Head of caudate nucleus (tissue), 42 donors: ENCODE measurements at regions not wholly inside any gene's neighbourhood (a gene's known extent, or its start where the extent isn't known, plus 50 kb on each side); places are given as distances from the start of the nearest gene placed in this dataset.
A peak's percentile ranks its signal among the peaks of the same experiment; 100 is the strongest.
"Not testable (repeated sequence)": the region's sequence is repeated elsewhere in the genome, so short reads cannot be mapped to it uniquely, and the experiment has no call there.

Experiments used
- DNase-seq, 42 donors: peaks; one replicate each; pipeline versions ENCODE4 v3.0.0 to v3.0.0-alpha.2; 2020 to 2021; ENCODE audit warnings: mixed read lengths in 7 of 42
- intact Hi-C: fragments of 100-400 bp; cut with DNase I; formaldehyde crosslinking; loops from one replicate; pipeline ENCODE4 v1.15.0; 2022

DNA sequence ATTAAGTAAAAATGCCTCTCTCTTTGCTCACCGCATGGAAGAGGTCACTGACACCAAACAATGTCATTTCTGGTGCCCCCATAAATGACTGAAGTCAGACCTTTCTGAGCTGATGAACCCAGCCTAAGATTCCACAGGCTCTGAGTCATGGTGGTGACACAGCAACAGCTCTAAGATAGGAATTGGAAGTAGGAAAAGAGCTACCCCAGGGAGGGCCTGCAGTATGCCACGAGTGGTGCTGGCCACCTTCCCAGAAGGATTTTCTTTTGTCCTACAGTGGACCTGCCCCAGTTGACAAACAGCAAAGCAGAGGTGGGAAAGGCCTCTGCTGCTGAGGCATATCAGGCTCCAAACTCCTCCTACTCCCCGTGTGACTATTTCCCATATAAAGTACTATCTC is 208.1 kb downstream of the MINAR1 start:
- intact Hi-C loops, result no loop called here
- no peak for DNase-seq

DNA sequence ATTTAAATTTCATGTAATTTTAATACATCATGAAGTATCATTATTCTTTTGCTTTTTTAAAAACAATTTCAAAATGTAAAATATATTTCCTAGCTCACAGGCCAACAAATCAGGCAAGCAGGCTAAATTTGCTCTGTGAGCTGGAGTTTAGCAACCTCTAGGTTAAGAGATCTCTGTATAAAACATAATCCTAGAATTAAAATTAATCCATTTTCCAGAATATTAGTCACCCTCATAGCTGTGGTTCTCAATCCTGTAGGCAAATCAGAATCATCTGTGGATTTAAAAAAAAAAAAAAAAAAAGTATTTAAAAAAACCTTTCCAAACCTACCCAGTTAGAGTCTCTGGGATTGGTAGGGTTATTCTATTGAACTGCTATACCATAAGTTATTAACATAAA is 209.7 kb downstream of the MINAR1 start:
- intact Hi-C loops, result no loop called here
- no peak for DNase-seq

DNA sequence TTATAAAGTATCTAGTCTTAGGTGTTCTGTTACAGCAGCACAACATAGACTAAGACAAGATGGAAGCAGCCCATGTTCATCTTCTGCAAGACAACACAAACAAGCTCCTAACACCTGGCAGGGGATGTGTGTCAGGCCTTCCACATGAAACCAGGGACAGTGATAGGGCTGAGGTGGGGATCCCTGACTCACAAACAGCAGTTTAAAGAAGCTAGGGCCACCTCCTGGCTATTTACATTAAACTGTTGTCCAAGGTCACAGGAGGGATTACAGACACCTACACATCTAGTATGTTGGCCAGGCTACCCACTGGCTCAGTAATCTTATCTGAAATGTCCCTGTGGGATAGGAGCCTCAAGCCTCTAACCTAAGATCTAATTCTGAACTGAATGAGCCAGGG is 211.3 kb downstream of the MINAR1 start:
- intact Hi-C loops, result no loop called here
- DNase-seq, result no peak

DNA sequence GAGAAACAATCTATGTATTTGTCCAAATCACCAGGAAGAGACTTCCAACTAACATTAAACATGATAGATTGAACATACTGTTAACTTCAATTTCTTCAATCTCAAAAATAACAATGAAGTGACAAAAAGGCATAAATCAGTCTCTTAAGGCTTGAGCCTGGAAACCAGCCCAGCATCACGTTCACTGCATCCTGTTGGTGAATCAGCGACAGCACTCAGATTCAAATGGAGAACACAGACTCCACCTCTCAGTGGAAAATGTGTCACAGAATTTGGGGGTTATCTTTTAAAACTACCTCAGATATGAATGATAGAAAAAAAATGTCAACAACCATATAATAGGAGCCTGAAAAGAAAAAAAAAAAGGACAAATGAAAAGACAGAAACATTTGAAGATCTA is 212.0 kb downstream of the MINAR1 start:
- no peak for DNase-seq
- intact Hi-C loops, result no loop called here

DNA sequence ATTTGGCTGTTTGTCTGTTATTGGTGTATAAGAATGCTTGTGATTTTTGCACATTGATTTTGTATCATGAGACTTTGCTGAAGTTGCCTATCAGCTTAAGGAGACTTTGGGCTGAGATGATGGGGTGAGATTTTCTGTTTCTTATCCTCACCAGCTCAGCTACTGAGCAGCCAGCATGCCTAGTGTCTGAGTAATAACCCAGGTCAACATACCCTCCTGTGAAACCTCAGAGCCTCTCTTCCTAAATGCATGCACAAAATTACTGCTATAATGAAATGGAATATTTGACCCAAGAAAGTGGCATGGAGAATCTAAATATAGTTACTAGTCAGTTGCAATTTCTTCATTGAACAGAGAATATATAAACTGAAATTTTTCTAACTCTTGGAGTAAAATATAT is 220.8 kb downstream of the MINAR1 start:
- intact Hi-C loops, result not testable (repeated sequence)

DNA sequence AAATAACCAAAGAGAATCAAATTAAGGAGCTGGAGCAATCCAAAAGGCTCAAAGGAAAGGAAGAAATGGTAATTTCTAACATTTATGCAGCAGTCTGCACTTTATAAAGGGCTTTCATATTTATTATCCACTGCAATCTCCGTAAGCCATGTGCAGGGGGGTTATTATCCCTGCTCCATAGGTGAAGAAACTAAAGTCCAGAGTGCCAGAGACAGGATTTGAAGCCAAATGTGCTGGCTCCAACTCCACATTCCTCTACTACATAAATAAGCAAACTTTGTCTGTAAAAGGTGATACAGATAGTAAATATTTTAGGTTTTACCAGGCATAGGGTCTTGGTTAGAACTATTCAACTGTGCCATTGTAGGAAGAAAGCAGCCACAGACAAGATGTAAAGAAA is 221.4 kb downstream of the MINAR1 start:
- no peak for DNase-seq
- intact Hi-C loops, result no loop called here

More for the DNA sequence above, 220.8 kb downstream of the MINAR1 start:
- not testable (repeated sequence) for DNase-seq

DNA sequence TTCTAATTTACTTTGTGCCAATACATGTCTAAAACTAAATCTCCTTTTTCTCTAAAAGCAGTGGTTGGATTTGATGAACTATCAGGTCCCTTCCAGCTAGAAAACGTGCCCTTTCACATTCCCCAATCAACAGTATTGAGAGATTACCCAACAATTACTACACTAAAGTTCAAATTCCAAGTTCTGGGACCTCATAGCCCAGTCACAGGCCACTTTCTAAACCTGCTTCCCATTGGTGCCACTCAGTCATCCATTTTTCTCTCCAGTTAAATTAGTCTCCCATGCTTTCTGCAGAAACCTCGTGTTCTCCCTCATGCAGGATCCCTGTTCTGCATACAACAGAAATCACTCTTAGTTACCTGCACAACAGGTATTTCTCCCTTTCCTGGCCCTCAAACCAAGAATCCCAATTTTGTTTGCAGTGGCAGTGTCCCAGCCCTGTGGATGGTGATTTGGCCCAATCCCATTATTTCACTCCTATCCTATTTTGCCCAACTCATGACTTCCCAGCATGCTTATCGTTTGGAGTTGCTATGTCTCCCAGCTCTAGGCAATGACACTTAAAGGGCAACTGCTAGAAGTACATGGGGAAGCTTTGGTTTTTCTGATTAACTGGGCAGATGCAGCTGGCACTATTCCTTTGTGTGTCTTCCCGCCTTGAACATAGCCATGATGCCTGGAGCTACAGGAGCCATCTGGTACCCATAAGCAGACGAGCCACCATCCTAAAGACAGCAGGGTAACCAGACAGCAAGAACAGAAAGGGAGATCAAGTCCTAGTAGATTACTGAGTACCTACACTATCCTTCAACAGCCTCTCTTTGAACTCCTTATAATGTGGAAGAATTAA is 224.2 kb downstream of the MINAR1 start:
- DNase-seq, result no peak
- intact Hi-C loops, result no loop called here

DNA sequence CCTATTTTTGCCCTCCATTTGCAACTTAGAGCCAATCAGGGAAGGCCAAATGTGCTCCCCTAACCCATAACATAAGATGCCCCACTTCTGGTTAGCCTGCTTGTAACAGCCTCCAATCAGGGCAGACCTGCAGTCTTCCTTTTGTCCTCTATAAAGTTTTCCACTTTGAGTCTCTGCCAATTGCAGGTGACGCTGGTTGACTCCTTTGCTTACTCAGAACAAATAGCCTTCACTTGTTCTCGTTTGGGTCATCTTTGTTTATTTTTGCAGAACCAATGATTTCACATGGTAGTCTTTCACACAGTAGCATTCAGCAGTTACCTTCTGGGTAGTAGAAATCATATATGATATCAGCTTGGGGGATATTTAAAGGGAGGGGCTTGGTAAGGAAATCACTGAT is 225.6 kb downstream of the MINAR1 start:
- intact Hi-C loops, result no loop called here
- DNase-seq, result no peak

DNA sequence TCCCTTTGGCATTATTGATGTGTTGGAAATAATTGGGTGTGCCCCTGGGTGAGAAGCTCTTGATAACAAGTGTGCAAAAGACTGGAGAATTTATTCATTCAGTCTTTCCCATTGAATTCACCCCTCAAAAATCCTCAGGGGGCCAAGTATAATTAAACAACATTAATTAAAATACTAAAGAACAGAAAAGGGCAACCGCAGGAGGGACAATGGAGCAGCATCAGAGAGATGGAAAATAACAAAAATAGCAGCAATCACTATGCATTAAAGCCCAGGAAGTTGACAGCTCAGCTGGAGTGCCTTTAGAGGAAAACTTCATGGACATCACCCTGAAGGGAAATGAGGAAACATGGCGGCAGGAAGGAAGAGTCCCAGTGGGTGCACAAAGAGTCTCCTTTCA is 227.6 kb downstream of the MINAR1 start:
- intact Hi-C loops, result no loop called here
- no peak for DNase-seq

DNA sequence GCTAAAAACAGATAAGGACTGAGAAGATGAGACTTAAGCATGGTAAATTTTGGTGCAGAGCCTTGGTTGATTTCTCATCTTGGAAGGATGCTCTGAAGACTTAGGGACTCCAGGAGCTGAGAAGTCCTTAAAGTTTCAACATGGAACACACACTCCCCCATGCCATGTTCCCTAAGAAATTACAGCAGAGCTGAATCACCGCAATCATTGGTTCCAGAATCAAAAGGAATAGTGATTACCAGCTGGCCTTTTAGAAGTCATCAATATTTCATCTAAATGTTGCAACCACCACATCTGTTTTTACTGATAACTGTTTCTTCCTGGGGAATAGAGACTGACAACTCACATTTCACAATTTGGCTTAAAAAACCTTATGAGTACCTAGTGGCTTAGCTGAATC is 229.3 kb downstream of the MINAR1 start:
- DNase-seq, result no peak
- intact Hi-C loops, result no loop called here

DNA sequence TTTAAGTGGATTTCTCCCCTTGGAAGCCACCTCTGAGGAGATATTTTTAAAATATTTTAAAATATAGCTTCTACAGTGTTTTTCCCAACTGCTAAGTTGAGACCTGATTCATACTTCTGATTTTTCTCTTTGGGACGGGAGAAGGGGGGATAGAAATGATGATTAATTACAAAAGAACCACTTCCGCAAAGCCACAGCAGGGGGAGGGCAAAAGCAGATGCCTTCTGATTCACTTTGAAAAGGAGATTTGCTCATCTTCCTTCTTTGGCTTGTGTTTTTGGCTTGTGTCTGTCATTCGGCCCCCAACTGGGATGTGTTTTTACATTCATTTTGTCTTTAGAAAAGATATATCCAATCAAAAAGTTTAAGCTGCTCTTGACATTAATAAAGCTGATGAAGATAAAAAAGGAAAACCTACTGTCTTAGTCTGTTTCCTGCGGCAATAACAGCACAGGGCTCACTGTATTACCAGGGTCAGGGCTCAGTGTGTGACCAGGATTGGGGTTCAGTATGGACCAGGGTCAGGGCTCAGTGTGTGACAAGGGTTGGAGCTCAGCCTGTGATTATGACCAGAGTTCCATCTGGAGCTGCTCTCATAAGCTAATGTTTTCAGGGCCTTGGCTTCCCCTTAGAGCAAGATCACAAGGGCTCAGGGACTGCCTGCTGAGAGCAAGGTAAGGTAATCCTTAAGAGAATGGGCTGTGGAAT is 223.2 kb downstream of the MTHFS start:
- no peak for DNase-seq
- intact Hi-C loops, result no loop called here

DNA sequence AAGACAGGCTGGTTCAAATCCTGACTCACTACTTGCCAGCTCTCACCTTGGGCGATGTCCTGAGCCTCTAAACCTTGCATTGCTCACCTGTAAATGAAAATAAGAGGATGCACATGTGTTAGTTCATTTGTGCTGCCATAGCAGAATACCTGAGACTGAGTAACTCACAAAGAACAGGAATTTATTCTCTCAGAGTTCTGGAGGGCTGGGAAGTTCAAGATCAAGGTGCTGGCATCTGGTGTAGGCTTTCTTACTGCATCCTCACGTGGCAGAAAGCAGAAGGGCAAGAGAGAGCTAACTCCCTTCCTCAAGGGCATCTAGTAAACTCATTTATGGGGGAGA is 222.7 kb downstream of the MTHFS start:
- intact Hi-C loops, result no loop called here
- no peak for DNase-seq

DNA sequence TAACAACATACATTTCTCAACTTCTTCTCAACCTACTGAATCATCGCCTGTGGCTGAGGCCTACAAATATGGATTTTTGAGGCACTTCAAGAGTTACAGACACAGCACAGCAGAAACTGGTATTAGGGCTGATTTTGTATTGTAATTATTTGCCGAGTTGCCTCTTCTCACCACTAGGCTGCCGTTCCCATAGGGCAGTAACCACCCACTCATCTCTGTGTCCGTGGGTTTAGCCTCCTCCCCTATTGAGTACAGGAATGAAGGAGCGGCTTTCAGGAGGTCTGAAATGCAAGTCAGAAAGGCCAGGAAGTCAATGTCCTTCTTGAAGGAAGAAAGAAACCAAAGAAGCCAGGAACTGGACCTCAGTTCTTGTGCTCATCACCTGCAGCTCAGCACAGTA is 220.8 kb downstream of the MTHFS start:
- no peak for DNase-seq
- intact Hi-C loops, result no loop called here

DNA sequence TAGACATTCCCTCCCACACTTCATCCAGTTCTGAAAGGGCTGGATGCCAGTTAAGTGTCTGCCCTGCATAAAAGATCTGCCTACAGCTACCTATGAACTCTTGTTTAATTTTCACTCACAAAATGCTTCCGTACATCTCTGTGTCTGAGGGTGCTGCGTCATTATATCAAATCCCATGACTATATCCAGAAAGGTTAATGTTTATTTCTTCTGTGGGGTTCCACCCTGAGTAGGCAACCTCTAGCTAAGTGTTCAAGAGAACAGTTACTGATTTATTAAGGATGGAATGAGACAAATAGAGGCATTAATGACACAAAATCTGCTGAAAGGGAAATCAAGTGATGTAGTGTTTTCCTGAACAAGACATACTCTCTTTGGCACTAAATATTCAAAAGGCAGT is 220.2 kb downstream of the MTHFS start:
- DNase-seq, result no peak
- intact Hi-C loops, result no loop called here

DNA sequence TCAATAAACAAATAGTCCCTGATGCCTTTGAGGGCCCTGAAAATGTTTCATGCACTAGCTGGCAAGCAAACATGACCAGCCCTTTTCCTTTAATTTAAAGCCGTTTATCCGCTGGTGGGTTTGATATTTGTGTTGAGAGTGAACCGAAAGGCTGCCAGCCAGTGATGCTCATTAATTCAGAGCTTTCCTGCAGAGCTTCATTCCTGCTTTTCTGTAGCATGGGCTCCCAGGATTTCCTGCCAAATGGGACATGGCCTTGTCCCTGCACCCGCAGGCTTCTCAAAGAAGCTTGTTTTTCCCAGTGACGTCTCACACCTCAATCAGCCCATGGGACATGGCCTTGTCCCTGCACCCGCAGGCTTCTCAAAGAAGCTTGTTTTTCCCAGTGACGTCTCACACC is 219.6 kb downstream of the MTHFS start:
- DNase-seq, result peak in 2 of 42 donors; percentile 1 to 12
- intact Hi-C loops, result no loop called here

DNA sequence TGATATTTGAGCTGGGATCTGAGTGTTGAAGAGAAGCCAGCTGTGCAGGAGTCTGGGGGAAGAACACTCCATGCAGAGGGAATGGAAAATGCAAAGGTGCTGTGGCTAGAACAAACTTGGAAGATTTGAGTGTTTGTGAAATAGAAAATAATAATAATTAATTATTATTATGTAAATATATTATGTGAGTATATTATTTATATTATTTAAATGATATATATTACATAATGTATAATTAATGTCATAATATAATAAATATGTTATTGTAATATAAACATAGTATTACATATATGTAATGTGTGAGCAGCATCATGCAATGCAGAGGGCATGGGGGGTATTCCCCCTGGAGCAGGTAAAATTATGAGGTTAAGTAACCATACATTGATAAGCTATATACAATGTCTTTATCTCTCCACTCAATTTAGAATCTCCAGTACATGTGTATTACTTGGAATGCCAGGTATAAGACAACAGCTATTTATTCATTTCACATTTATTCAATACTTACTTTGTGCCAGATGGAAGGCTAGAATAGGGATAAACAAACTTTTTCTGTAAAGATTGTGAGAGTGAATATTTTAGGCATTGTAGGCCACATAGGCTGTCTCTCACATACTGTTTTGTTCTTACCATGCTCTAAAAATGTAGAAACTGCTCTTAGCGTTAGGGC is 218.6 kb downstream of the MTHFS start:
- intact Hi-C loops, result no loop called here
- DNase-seq, result no peak

DNA sequence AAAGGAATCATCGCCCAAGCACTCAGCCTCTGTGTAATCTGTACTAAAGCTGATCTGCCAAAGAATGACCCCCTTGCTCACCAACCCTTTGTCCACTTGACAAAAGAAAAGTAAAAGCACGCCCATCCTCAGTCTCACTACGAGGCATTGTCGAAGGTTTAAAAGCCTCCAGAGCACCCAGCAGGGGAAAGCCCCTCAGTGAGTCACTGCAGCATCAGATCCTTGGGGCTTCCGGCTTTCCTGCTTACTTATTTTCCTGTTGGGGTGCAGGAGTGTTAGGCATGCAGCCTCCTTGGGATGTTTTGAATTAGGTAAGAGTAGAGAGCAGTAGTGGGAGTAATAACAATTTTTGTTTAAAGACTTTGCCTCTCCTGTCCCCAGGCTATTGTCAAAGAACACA is 216.1 kb downstream of the MTHFS start:
- intact Hi-C loops, result no loop called here

DNA sequence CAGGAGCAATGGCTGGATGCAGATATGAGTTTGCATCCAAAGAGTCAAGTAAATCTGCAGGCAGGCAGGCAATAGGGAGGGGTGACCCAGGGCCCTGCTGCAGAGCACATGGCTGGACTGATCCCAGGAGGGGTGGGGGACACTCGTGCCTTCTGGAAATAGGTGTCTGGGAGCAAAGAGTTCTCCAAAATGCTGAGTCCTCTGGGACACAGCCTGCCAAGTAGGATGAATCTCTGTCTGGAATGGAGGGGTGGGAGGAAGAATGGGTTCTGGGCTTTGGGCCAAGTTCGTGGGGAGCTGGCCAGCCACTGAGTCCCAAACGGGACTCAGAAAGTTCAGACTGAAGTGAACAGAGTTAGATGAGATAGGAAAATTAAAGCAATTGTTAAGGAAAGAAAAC is 214.5 kb downstream of the MTHFS start:
- intact Hi-C loops, result no loop called here
- DNase-seq, result peak in 29 of 42 donors; percentile 4 to 64 (median 25)

More for the DNA sequence above, 216.1 kb downstream of the MTHFS start:
- DNase-seq, result no peak

DNA sequence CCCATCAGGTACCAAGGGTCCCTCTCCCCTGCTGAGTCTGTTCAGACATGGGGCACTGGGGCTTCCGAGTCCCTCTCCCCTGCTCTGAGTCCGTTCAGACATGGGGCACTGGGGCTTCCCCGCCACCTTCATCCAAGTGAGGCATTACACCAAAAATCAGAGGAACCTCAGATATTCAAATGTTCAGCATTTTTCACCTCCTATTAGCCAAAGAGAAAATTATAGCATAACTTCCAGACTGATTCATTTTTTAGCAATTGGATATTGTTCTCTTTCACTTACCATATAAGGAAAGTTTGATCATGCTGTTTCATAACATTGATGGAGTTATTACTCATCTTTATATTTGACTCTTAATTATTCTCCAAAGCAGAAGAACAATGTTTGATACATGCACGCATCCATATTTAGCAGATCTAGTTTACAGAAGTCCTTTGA is 213.9 kb downstream of the MTHFS start:
- intact Hi-C loops, result no loop called here
- DNase-seq, result no peak

DNA sequence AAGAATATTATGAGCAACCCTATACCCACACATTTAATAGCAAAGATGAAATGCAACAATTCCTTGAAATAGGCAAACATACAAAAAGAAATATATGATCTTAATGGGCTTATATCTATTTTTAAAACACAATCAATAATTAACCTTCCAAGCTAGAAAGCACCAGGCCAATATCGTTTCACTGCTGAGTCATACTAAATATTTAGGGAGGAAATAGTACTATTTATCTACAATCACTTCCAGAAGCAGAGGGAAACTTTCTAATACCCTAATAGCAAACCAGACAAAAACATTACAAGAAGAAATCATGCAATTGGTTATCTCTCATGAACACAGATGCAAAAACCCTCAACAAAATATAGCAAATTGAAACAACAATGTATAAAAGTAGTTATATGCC is 207.8 kb downstream of the MTHFS start:
- intact Hi-C loops, result no loop called here
- DNase-seq, result no peak
